Left lung (tissue), 4 donors: ENCODE measurements at regions not wholly inside any gene's neighbourhood (a gene's known extent, or its start where the extent isn't known, plus 50 kb on each side); places are given as distances from the start of the nearest gene placed in this dataset.
A peak's percentile ranks its signal among the peaks of the same experiment; 100 is the strongest.

ENCODE experiments used
- ATAC-seq: fragments of 200-7000 bp; cut with Tn5 transposase; one replicate; pipeline ENCODE4 v1.9.1; 2020; ENCODE audit warnings: moderate library complexity
- DNase-seq, 4 donors: peaks; one replicate each; pipeline ENCODE4 v3.0.0-alpha.2; 2013 to 2020
- H3K27ac ChIP-seq, 2 donors: fragments of 200-600 bp; sonication (generic) in 1 of 2; one replicate each; pipeline versions ENCODE4 v1.5.0 to v1.8.0; 2020 to 2021
- H3K27me3 ChIP-seq, 2 donors: fragments of 200-600 bp; sonication (generic) in 1 of 2; one replicate each; pipeline versions ENCODE4 v1.5.0 to v1.8.0; 2020 to 2021
- H3K36me3 ChIP-seq, 2 donors: fragments of 200-600 bp; sonication (generic) in 1 of 2; one replicate each; pipeline versions ENCODE4 v1.5.0 to v1.8.0; 2020 to 2021
- H3K4me1 ChIP-seq, 2 donors: fragments of 200-600 bp; one replicate each; pipeline ENCODE4 v1.8.0; 2021
- H3K4me3 ChIP-seq, 2 donors: fragments of 200-600 bp; sonication (generic) in 1 of 2; one replicate each; pipeline versions ENCODE4 v1.5.0 to v1.8.0; 2020 to 2021; ENCODE audit warnings: mild to moderate bottlenecking in 1 of 2
- H3K9me3 ChIP-seq, 2 donors: fragments of 200-600 bp; sonication (generic) in 1 of 2; one replicate each; pipeline versions ENCODE4 v1.5.0 to v1.8.0; 2020 to 2021
- CTCF ChIP-seq, 2 donors: fragments of 200-600 bp; sonication (generic) in 1 of 2; IDR thresholded peaks; one replicate each; pipeline versions ENCODE4 v1.5.0 to v1.8.0; 2021; ENCODE audit warnings: antibody characterized with exemption in 2 of 2
- intact Hi-C, 2 donors: fragments of 100-400 bp; cut with DNase I; formaldehyde crosslinking; loops; one replicate each; pipeline versions ENCODE4 v1.11.2 to v1.14.2; 2022
- donor health status: DM: no; HTN: yes; CAD: no.
- donor health status: DM: no; HTN: no; CAD: no.

GRCh38 chr16:79404571-79404970 lies 196.0 kb downstream of the MAF start:
- DNase-seq (no peak), ATAC-seq (no peak)
- Histone ChIP-seq H3K27ac (no peak overlapping the region), H3K27me3 (no peaks in the 10 kb centered on the region), H3K4me3 (no peak overlapping the region), H3K36me3 (no peaks in the 10 kb centered on the region), H3K9me3 (peaks cover 0 to 5% of the 10 kb centered on the region in 2 donors), H3K4me1 (no peaks in the 10 kb centered on the region)
- no peak for TF ChIP-seq CTCF (IDR thresholded peaks at IDR 0.05)
- intact Hi-C loops: no loop called here

- H3K27me3 ChIP-seq: no peaks in the 10 kb centered on the region
- intact Hi-C loops: no loop called here
- TF ChIP-seq CTCF (IDR thresholded peaks at IDR 0.05): no peak
- no peaks in the 10 kb centered on the region for H3K4me1 ChIP-seq
- ATAC-seq (no peak), DNase-seq (no peak)
- H3K36me3 ChIP-seq: no peaks in the 10 kb centered on the region
- H3K4me3 ChIP-seq: no peak overlapping the region
- peaks cover 0 to 5% of the 10 kb centered on the region in 2 donors for H3K9me3 ChIP-seq
- H3K27ac ChIP-seq: no peak overlapping the region
Measured at GRCh38 chr16:79403534-79403933, 197.0 kb downstream of the MAF start.

- Histone ChIP-seq H3K4me1 (no peaks in the 10 kb centered on the region), H3K27ac (no peak overlapping the region), H3K27me3 (no peaks in the 10 kb centered on the region), H3K9me3 (peaks cover 0 to 5% of the 10 kb centered on the region in 2 donors), H3K4me3 (no peak overlapping the region), H3K36me3 (no peaks in the 10 kb centered on the region)
- TF ChIP-seq CTCF (IDR thresholded peaks at IDR 0.05): no peak
- intact Hi-C loops: no loop called here
- ATAC-seq (no peak), DNase-seq (no peak)
Measured at GRCh38 chr16:79402920-79403319, 197.6 kb downstream of the MAF start.

- H3K9me3 ChIP-seq: peaks cover 0 to 5% of the 10 kb centered on the region in 2 donors
- no peaks in the 10 kb centered on the region for H3K27me3 ChIP-seq
- intact Hi-C loops: no loop called here
- no peak overlapping the region for H3K27ac ChIP-seq
- H3K4me1 ChIP-seq: no peaks in the 10 kb centered on the region
- ATAC-seq (peak; percentile 81), DNase-seq (peak in 1 of 4 donors; percentile 41)
- H3K4me3 ChIP-seq: no peak overlapping the region
- no peak for TF ChIP-seq CTCF (IDR thresholded peaks at IDR 0.05)
- H3K36me3 ChIP-seq: no peaks in the 10 kb centered on the region
Measured at GRCh38 chr16:79402356-79402755, 198.2 kb downstream of the MAF start.

GRCh38 chr16:79401782-79402181 lies 198.8 kb downstream of the MAF start:
- TF ChIP-seq CTCF (IDR thresholded peaks at IDR 0.05): no peak

More at GRCh38 chr16:79401782-79402181, 198.8 kb downstream of the MAF start:
- Histone ChIP-seq H3K27ac (no peak overlapping the region), H3K27me3 (no peaks in the 10 kb centered on the region), H3K36me3 (no peaks in the 10 kb centered on the region), H3K4me1 (no peaks in the 10 kb centered on the region), H3K9me3 (peaks cover 0 to 5% of the 10 kb centered on the region in 2 donors), H3K4me3 (no peak overlapping the region)
- DNase-seq (no peak), ATAC-seq (no peak)
- intact Hi-C loops: no loop called here
